HG03469 (cell line): ENCODE measurements at regions not wholly inside any gene's neighbourhood (a gene's known extent, or its start where the extent isn't known, plus 50 kb on each side); places are given as distances from the start of the nearest gene placed in this dataset.

ENCODE experiments used
- ATAC-seq: cut with Tn5 transposase; IDR thresholded peaks from one replicate; pipeline ENCODE4 v1.9.1; 2021; ENCODE audit warnings: mild to moderate bottlenecking, moderate library complexity, moderate number of reproducible peaks; ENCODE audit not compliant: unreplicated experiment

DNA sequence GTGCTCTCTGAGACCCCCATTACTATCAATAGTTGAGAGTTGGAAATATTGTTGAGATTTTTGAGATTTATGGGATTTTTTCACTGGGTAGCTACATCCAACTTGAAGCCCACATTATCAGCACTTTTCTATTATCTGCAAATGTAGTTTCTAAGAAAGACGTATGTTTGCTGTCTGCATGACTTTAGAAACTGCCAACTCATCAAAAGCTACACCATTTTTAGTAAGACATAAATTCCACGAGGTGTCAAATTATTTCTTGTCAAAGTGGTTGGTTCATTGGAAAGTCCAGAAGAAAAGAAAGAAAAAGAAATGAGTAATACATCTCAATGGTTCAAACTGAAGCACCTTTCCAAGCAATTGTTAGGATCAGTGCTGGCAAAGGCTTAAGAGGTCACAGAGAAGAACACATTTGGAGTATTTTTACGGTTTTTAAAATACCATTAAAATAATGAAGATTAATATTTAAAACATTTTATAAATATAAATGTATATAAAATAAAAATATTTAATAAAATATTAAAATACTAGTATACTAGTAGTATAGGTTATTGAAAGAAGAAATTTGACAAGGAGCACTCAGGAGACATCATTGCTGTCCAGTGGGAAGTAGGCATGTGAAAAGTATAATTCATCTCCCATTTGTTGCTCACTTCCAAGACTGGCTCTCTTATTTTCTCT, 463.5 kb downstream of the TAFA4 start:
- ATAC-seq: no peak

DNA sequence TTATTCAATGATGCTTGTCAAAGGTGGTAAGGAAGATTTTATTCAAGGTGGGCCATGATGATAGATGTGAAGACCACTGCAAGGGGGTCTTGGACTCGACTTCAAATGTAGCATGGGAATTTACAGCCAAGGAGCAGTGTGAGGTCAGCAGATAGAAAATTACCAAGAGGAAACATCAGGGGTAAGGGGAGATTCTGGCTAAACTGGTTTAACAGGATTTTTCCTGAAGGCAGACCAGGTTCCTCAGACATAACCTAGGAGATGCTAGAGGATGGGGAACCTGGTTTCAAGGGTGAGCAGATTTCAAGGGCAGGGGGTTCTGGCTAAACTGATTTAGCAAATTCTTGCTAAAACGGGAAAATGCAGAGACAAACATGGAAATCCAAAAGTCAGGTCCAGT, 464.9 kb downstream of the TAFA4 start:
- no peak for ATAC-seq

GRCh38 chr3:68458581-68458980, 473.8 kb downstream of the TAFA4 start:
- no peak for ATAC-seq

DNA sequence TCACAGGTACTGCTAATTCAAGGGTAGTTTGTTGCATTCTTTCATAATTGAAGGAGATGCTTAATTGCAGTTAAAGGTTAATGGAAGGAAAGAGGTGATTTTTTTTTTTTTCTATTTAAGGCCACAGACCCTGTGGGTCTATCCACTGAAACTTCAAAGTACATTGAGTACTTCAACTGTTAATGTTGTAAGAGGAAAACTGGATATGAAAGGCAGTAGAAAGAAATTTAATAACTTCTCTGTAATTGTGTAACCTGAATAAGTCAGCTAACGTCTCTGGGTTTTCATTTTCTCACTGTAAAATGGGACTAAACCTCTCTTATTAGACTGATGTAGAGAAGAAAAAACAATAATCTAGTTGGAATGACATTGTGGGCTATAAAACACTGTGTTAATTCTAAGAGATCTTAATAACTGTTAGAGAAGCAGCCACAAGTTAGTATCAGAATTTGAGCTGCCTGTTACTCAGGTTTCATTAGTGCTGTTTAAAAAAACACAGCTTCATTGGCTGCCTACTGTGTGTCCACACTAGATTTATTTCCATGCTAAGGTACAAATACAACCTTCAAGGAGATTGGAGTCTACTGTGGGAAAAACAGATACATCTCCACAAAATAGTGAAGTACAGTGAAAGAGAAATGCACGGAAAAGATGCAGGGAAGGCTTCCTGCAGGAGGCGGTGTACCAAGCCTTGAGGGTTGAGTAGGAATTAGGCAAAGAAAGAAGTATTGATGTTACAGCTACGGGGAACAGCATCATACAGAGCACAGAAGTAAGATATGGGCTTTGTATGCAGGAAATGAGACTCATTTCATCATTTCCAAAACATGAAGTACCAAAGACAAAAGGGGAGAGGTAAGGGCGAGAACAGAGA, 483.6 kb downstream of the TAFA4 start:
- ATAC-seq: no peak

- ATAC-seq: no peak
Observed at GRCh38 chr3:68447885-68448284, 484.5 kb downstream of the TAFA4 start.

DNA sequence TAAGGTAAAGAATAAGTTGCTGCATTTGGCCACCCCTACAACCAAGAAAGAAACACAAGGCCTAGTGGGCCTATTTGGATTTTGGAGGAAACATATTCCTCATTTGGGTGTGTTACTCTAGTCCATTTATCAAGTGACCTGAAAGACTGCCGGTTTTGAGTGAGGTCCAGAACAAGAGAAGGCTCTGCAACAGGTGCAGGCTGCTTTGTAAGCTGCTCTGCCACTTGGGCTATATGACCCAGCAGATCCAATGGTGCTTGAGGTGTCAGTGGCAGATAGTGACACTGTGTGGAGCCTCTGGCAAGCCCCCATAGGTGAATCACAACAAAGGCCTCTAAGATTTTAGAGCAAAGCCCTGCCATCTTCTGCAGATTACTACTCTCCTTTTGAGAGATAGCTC, 491.3 kb downstream of the TAFA4 start:
- no peak for ATAC-seq

DNA sequence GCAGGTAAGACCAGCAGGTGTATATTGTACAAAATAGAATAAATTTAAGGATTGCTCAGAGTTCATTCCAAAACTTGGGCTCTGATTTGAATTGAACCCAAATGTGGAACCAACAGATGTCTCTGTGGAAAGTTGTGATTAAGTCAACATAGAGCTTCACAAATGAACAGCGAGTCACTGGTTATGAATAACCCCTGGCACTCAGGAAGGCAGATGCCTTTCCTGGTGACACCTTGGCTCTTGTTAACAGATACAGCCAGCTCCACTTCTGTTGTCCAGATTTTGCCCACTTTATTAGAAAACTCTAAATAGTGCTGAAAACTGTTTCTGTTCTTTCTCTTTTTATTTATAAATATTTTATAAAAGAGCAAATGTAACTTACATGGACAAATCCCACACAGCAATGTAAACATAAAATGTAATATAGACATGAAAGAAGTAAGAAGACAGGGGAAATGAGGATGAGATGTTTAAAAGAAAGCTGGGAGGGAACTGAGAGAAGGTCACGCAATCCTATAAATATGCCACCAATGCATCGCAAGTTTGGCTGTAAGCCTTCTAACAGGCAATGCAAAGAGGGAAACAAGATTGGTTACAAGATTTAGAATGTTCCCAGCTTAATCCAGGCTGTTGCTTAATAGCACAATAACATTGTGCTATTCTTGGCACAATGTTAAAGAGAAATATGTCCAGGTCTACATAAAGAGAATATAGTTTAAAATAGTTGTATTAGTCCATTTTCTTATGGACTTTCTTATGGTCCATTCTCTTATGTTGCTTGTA, 495.5 kb downstream of the TAFA4 start:
- no peak for ATAC-seq

GRCh38 chr3:68428495-68428894, 503.9 kb downstream of the TAFA4 start:
- no peak for ATAC-seq

DNA sequence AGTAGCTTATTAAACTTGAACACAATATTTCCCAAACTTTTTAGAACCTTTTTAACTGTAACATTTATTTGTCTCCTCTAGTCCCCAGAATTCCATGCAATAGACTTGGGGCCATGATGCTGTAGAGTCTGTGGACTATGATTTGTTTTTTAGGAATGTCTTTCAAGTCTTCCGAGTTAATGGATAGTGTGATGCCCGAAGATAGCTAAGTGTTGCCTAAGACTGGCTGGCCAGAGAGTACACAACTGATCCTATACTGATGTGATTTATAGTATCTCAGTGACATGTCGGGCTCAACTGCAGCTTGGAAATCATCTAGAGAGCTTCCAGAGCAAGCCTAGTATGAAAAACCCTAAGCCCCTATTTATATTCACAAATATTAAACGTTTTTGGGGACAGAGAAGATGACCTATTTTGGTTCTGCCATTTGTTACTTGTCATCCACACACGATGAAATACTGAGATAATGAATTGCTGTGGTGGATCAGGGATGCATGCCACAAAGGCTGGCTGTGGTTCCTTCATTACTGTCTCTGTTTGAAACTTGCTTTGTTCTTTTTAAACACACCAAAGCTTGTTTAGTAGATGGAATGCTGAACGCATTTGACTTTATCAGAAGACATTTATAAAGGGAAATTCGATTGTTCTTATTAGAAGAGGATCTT, 507.4 kb downstream of the TAFA4 start:
- no peak for ATAC-seq

DNA sequence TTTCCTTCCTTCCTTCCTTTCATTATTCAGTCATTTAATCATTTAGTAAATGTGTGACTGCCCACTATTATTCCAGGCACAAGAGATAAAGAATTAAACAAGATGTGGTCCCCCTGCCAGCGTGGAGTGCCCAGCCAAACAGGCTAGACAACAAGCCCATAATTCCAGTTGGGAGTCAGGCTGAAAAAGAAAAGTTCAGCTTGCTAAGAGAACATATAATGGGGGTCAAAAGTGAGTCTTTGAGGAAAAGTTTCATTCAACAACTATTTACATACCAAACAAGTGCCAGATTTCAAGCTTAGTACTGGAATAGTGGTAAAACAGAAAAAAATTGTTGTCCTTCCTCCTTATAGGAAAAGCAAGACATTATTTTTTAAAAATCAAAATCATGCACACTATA, 523.7 kb downstream of the TAFA4 start:
- ATAC-seq: no peak

DNA sequence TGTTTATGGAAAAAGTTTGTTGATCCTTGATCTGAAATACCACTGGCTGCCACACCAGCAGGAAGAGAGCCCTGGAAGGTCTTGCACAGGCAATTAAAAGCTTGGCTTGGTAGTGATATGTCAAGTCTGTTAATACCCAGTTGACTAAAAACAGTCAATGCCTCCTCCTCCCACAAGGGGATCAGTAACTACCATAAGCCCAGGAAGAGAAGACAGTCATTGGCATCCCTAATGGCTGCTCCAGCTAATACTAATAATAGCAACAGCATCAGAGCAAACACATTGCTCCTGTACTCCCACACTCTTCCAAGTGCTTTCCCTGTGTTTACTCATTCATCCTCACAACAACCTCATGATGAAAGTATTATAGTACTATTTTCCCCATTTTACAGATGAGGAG, 528.6 kb downstream of the TAFA4 start:
- ATAC-seq: no peak

DNA sequence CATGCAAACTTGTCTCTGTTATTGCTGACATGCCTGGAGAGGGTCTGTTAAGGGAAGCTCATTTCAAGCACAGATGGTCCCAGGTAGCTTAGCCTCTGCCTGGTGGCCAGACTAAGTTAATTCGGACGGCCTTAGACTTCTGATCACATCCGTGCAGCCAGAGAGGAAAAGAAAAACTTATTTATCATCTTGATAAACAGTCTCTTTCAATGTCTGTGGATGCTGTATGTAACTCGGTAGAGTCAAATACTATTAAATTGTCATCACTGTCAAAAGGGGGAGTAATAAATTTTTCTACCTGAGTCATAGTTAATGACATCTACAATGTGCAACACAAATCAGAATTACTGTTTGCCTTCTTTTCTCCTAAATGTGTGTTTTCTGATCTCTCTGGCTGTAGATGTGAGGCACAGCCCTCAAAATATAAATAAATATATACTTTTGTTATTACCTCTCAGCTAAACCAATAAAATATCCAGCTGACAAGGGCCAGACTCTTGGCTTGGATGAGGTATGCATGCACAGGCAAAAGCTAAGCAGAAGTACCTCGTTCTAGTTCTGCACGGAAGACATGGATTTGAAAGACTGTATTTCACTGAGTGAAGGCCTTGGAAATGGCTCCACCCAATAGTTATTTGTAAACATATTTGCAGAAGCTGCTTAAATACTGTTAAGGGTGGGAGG, 530.0 kb downstream of the TAFA4 start:
- no peak for ATAC-seq

DNA sequence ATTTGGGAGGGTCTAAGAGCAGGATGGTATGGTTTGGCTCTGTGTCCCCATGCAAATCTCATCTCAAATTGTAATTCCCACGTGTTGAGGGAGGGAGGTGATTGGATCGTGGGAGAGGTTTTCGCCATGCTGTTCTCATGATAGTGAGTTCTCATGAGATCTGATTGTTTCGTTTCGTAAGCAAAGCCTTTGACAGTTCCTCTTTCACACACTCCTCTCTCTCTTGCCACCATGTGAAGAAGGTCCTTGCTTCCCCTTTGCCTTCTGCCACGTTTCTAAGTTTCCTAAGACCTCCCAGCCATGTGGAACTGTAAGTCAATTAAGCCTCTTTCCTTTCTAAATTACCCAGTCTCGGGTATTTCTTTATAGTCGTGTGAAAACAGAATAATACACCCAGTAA, 553.7 kb downstream of the TAFA4 start:
- no peak for ATAC-seq

GRCh38 chr3:68373727-68374126, 558.6 kb downstream of the TAFA4 start:
- no peak for ATAC-seq

GRCh38 chr3:68363796-68364195, 568.6 kb downstream of the TAFA4 start:
- ATAC-seq: no peak

GRCh38 chr3:68360492-68360891, 571.9 kb downstream of the TAFA4 start:
- ATAC-seq: no peak

DNA sequence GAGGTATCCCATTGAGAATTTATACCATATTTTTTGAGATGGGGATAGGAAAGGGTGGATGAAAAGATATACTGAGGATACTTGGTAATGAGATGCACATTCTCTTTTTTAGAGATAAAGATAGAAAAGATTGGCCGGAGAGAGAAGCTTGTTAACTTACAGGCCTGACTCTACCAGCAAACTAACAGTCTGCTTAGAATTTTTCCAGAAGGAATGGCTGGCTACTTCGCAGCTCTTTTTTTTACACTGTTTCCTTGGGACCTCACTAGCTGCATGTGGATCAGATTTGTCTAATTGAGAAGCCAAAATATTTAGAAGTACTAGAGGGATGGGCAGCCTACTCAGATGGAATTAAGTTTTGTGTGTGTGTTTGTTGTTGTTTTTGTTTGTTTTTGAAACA, 586.6 kb downstream of the TAFA4 start:
- no peak for ATAC-seq

DNA sequence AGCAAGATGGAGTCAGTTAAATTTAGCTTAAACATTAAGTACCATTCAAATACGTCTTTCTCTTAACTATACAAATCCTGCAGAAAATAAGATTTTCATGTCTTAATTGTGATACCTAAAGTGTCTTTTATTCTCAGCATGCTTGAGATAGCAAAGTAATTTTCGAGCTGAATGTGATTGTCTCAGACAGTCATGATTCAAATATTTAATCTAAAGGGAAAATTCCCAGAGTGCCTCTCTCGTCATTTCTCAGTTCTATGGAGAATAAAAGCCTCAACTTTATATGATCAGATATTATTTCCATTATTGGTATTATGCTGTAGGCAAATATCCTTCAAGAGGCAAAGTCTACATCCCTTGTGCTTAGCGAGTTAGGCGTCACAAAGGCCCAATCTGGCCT, 589.9 kb downstream of the TAFA4 start:
- ATAC-seq: no peak

- no peak for ATAC-seq
Observed at GRCh38 chr3:68336042-68336441, 596.3 kb downstream of the TAFA4 start.

GRCh38 chr3:68334367-68334986, 597.9 kb downstream of the TAFA4 start:
- no peak for ATAC-seq
